OCI-LY7 (cell line): ENCODE measurements at regions not wholly inside any gene's neighbourhood (a gene's known extent, or its start where the extent isn't known, plus 50 kb on each side); places are given as distances from the start of the nearest gene placed in this dataset.

ENCODE experiments used
- BruUV-seq: library from RNA; stranded (reverse); fragments of 400-500 nt; replicated peaks from 2 replicates; lab custom pipeline; 2021; lab: Mats Ljungman, UMichigan
- CTCF ChIA-PET: fragments of 300-600 bp; sonication (Branson Sonifier 250); formaldehyde crosslinking; loops from one replicate; lab custom pipeline; 2022; ENCODE audit warnings: antibody characterized with exemption; ENCODE audit not compliant: unreplicated experiment; lab: Charles Lee
- POLR2A ChIA-PET: fragments of 300-600 bp; sonication (Branson Sonifier 250); formaldehyde crosslinking; loops from one replicate; lab custom pipeline; 2022; ENCODE audit warnings: antibody characterized with exemption; lab: Charles Lee
- DNase-seq: peaks from one replicate; pipeline ENCODE4 v3.0.0-alpha.2; 2015; ENCODE audit warnings: low spot score
- H2AFZ ChIP-seq: fragments of 200-600 bp; sonication (generic), shearing (Covaris generic); 2 replicates; pipeline ENCODE4 v1.6.1; 2014; ENCODE audit warnings: mild to moderate bottlenecking, antibody characterized with exemption, low read length, moderate library complexity
- H3K27ac ChIP-seq: fragments of 200-600 bp; sonication (generic); 2 replicates; pipeline ENCODE4 v1.5.1; 2014; ENCODE audit warnings: mixed run types, low read depth, mild to moderate bottlenecking, moderate library complexity, low read length, inconsistent platforms; ENCODE audit not compliant: poor library complexity, severe bottlenecking
- H3K36me3 ChIP-seq: fragments of 200-600 bp; sonication (generic); 2 replicates; pipeline ENCODE4 v1.6.1; 2014; ENCODE audit warnings: mild to moderate bottlenecking, antibody characterized with exemption, low read length, moderate library complexity, mixed read lengths; ENCODE audit not compliant: insufficient read depth
- H3K4me1 ChIP-seq: fragments of 200-600 bp; sonication (generic); 2 replicates; pipeline ENCODE4 v1.5.1; 2014; ENCODE audit warnings: mild to moderate bottlenecking, low read length; ENCODE audit not compliant: insufficient read depth, poor library complexity, severe bottlenecking
- H3K4me2 ChIP-seq: fragments of 200-600 bp; sonication (generic); 2 replicates; pipeline ENCODE4 v1.6.1; 2014; ENCODE audit warnings: mild to moderate bottlenecking, low read length
- H3K4me3 ChIP-seq: fragments of 200-600 bp; sonication (generic); 2 replicates; pipeline ENCODE4 v1.5.1; 2014; ENCODE audit warnings: mild to moderate bottlenecking, low read depth, low read length; ENCODE audit not compliant: poor library complexity, severe bottlenecking
- H3K79me2 ChIP-seq: fragments of 200-600 bp; sonication (generic); 2 replicates; pipeline ENCODE4 v1.6.1; 2016; ENCODE audit warnings: low read depth, mild to moderate bottlenecking, low read length, moderate library complexity, mixed read lengths; ENCODE audit not compliant: insufficient read depth
- H3K9me2 ChIP-seq: fragments of 200-600 bp; sonication (generic); 2 replicates; pipeline ENCODE4 v1.6.1; 2016; ENCODE audit warnings: mild to moderate bottlenecking, low read length, mixed read lengths; ENCODE audit not compliant: insufficient read depth
- H3K9me3 ChIP-seq: fragments of 200-600 bp; sonication (generic); 2 replicates; pipeline ENCODE4 v1.6.1; 2014; ENCODE audit warnings: mild to moderate bottlenecking, mixed run types, low read length, mixed read lengths
- H4K20me1 ChIP-seq: fragments of 200-600 bp; sonication (generic); 2 replicates; pipeline ENCODE4 v1.6.1; 2014; ENCODE audit warnings: mild to moderate bottlenecking, antibody characterized with exemption, low read length, moderate library complexity, mixed read lengths; ENCODE audit not compliant: insufficient read depth
- EZH2phosphoT487 ChIP-seq: fragments of 200-600 bp; sonication (generic); IDR thresholded peaks from 2 replicates; pipeline ENCODE4 v1.6.1; 2018; ENCODE audit warnings: low read depth, borderline replicate concordance, mild to moderate bottlenecking, mixed run types, antibody characterized with exemption, low read length, moderate library complexity, mixed read lengths
- intact Hi-C: fragments of 100-400 bp; cut with micrococcal nuclease; formaldehyde crosslinking; loops from one replicate; pipeline ENCODE4 v1.10.0; 2022; ENCODE audit not compliant: unreplicated experiment
- TF ChIP-seq, protein P1 (sequence below): fragments of 200-600 bp; sonication (generic); conservative IDR thresholded peaks from 2 replicates; pipeline ENCODE4 v1.5.1; 2014; ENCODE audit warnings: mild to moderate bottlenecking, antibody characterized with exemption, low read length, moderate library complexity, mixed read lengths

DNA sequence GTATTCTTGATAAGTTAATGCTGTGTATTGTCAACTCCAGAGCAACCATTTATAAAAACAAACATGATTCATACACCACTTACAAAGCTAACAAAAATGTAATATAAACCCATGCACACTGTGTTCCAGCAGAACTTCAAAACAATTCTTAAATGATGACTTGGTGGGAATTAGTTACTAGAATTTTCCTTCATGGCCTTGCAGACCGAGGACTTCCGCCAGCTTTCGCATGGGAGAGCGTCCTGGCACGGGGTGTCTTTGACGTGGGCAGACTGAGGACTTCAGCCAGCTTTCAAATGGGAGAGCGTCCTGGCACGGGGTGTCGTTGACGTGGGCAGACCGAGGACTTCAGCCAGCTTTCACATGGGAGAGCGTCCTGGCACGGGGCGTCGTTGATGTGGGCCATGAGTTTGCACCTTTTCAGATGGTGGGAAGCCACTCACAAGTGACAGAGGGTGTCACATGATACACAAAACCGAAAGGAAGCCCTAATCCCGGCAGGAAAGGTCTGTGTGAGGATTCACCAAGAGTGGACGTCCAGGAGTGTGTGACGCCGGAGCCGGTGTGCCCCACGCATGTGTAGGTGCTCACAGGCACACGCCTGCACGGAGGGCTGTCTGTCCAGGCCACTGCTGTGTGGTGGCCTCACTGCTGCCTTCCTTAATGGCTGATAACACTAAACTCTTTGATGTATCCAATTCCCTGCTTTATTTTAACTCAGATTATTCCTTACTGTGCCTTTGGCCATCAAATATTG lies 211.3 kb upstream of the IRX4 start:
- H3K9me3 ChIP-seq, result no peaks in the 10 kb centered on the region
- BruUV-seq, result no TSS peak
- intact Hi-C loops, result no loop called here
- H3K9me2 ChIP-seq, result no peaks in the 10 kb centered on the region
- H3K4me1 ChIP-seq, result no peaks in the 10 kb centered on the region
- H4K20me1 ChIP-seq, result no peaks in the 10 kb centered on the region
- H3K36me3 ChIP-seq, result no peaks in the 10 kb centered on the region
- no peak overlapping the region for H3K4me2 ChIP-seq
- ChIA-PET CTCF (no interaction called here), POLR2A (no interaction called here)
- no peak overlapping the region for H3K27ac ChIP-seq
- H3K4me3 ChIP-seq, result no peak overlapping the region
- TF ChIP-seq, protein P1, sequence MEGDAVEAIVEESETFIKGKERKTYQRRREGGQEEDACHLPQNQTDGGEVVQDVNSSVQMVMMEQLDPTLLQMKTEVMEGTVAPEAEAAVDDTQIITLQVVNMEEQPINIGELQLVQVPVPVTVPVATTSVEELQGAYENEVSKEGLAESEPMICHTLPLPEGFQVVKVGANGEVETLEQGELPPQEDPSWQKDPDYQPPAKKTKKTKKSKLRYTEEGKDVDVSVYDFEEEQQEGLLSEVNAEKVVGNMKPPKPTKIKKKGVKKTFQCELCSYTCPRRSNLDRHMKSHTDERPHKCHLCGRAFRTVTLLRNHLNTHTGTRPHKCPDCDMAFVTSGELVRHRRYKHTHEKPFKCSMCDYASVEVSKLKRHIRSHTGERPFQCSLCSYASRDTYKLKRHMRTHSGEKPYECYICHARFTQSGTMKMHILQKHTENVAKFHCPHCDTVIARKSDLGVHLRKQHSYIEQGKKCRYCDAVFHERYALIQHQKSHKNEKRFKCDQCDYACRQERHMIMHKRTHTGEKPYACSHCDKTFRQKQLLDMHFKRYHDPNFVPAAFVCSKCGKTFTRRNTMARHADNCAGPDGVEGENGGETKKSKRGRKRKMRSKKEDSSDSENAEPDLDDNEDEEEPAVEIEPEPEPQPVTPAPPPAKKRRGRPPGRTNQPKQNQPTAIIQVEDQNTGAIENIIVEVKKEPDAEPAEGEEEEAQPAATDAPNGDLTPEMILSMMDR, result no peak
- no peak for TF ChIP-seq EZH2phosphoT487
- DNase-seq, result no peak
- H2AFZ ChIP-seq, result no peak overlapping the region
- H3K79me2 ChIP-seq, result no peaks in the 10 kb centered on the region

DNA sequence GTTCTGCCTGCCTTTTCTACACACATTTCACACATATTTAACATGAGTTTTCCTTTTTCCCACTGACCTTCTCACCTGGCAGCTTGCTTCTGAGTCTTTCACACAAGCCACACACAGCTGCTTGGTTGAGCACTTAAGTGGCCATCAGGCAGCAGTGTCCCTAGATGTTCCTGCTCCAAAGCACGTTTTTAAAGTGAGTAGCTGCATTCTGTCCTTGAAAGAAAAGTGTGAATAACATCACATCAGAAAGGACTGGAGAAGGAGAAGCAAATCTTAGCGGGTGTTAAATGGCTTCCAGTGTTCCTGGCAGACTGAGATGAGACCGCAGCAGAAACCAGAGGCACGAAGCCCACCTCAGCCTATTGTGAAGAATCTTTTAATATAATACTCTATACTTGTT lies 209.2 kb upstream of the IRX4 start:
- Histone ChIP-seq H3K36me3 (no peaks in the 10 kb centered on the region), H3K4me2 (no peak overlapping the region), H3K9me2 (no peaks in the 10 kb centered on the region), H3K4me1 (no peaks in the 10 kb centered on the region), H2AFZ (no peak overlapping the region), H4K20me1 (no peaks in the 10 kb centered on the region), H3K79me2 (no peaks in the 10 kb centered on the region), H3K27ac (no peak overlapping the region), H3K9me3 (no peaks in the 10 kb centered on the region), H3K4me3 (no peak overlapping the region)
- no peak for TF ChIP-seq EZH2phosphoT487
- TF ChIP-seq, protein P1, result no peak
- intact Hi-C loops, result no loop called here
- ChIA-PET CTCF (no interaction called here), POLR2A (no interaction called here)
- no peak for DNase-seq
- BruUV-seq, result no TSS peak

DNA sequence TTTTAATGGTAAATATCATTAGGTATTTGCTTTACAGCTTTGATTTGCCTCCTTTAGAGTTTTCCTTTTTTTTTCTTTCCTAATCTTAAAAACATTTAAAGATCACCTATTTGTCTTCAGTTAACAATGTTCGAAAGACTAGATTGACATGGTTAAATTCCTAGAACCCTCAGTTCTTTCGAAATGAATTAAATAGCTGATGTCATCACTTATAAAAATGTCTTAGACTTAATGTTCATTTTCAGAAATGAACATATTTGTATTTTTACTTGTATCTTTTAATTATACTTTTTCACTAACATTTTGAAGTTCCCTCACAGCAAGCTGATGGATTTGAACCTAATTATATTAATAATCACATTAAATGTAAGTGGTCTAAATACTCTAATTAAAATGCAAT lies 205.3 kb upstream of the IRX4 start:
- Histone ChIP-seq H3K36me3 (no peaks in the 10 kb centered on the region), H2AFZ (no peak overlapping the region), H3K79me2 (no peaks in the 10 kb centered on the region), H3K9me2 (no peaks in the 10 kb centered on the region), H3K9me3 (no peaks in the 10 kb centered on the region), H3K4me2 (no peak overlapping the region), H3K27ac (no peak overlapping the region), H3K4me1 (no peaks in the 10 kb centered on the region), H3K4me3 (no peak overlapping the region), H4K20me1 (no peaks in the 10 kb centered on the region)
- no peak for DNase-seq
- TF ChIP-seq EZH2phosphoT487, result no peak
- ChIA-PET POLR2A (no interaction called here), CTCF (no interaction called here)
- BruUV-seq, result no TSS peak
- intact Hi-C loops, result no loop called here
